Esophagus squamous epithelium (tissue), 5 donors: ENCODE measurements at regions not wholly inside any gene's neighbourhood (a gene's known extent, or its start where the extent isn't known, plus 50 kb on each side); places are given as distances from the start of the nearest gene placed in this dataset.

Experiments used
- DNase-seq: peaks from one replicate; lab custom pipeline; 2025; lab: John Stamatoyannopoulos, UW
- H3K27ac ChIP-seq, 4 donors: fragments of 200-600 bp; sonication (generic); one replicate each; pipeline ENCODE4 v1.5.1; 2016 to 2019; ENCODE audit warnings: mild to moderate bottlenecking in 1 of 4
- H3K27me3 ChIP-seq, 4 donors: fragments of 200-600 bp; sonication (generic); 1 replicate in 3 of 4; 2 replicates in 1 of 4; pipeline versions ENCODE4 v1.5.1 to v1.6.0; 2017 to 2021; ENCODE audit warnings: antibody characterized with exemption in 1 of 4
- H3K36me3 ChIP-seq, 3 donors: fragments of 200-600 bp; sonication (generic); one replicate each; pipeline ENCODE4 v1.5.1; 2016 to 2019
- H3K4me1 ChIP-seq, 3 donors: fragments of 200-600 bp; sonication (generic); one replicate each; pipeline ENCODE4 v1.5.1; 2017 to 2019
- H3K4me3 ChIP-seq, 4 donors: fragments of 200-600 bp; sonication (generic); 1 replicate in 3 of 4; 2 replicates in 1 of 4; pipeline ENCODE4 v1.5.1; 2016 to 2019; ENCODE audit warnings: mild to moderate bottlenecking in 2 of 4, moderate library complexity in 1 of 4
- H3K9me3 ChIP-seq, 3 donors: fragments of 200-600 bp; sonication (generic); one replicate each; pipeline ENCODE4 v1.5.1; 2016 to 2019
- POLR2A ChIP-seq, 4 donors: fragments of 450-650 bp; IDR thresholded peaks; one replicate each; pipeline ENCODE4 v1.6.1; 2017; ENCODE audit warnings: antibody characterized with exemption in 4 of 4, mild to moderate bottlenecking in 4 of 4, moderate library complexity in 3 of 4
- WGBS, 2 donors: methylation state at CpG; one replicate each; pipeline ENCODE4 v1.1.5; 2018; 5-methylcytosine and 5-hydroxymethylcytosine counted together
- intact Hi-C: fragments of 100-400 bp; cut with DNase I; formaldehyde crosslinking; loops from one replicate; pipeline ENCODE4 v1.15.0; 2022
- TF ChIP-seq, protein P1 (sequence below), 6 experiments: fragments of 450-650 bp in 4 of 6; fragments of 200-600 bp in 2 of 6; sonication (generic) in 2 of 6; IDR thresholded peaks; one replicate each; pipeline ENCODE4 v1.5.1; 2016 to 2019; ENCODE audit warnings: antibody characterized with exemption in 6 of 6, mild to moderate bottlenecking in 4 of 6, moderate library complexity in 4 of 6
- donor health status: DM: yes; HTN: yes; CAD: no.

DNA sequence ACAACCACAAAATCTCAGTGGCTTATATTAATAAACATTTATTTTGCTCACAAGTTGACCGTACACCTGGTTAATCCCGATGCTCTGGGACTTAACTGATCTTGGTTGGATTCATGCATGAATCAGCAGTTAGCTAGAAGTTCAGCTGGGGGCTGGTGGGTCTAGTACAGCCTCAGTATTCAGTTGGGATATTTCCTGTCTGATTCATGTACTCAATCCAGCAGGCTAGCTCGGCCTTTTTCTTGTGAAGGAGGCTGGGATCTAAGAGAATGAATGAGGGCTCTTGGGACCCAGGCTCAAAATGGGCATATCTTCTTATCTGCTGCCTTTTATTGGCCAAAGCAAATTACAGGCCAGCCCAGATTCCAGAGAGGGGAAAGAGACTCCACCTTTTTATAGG, 178.8 kb downstream of the KCTD12 start:
- peaks cover 7 to 29% (median 7%) of the 10 kb centered on the region in 3 donors for H3K4me1 ChIP-seq
- WGBS, 2 donors: 94 to 100% methylated on average over 2 to 3 of the region's 3 CpGs
- H3K27me3 ChIP-seq: no peaks in the 10 kb centered on the region
- no peaks in the 10 kb centered on the region for H3K36me3 ChIP-seq
- no peak for TF ChIP-seq POLR2A (IDR thresholded peaks at IDR 0.05)
- TF ChIP-seq, protein P1, sequence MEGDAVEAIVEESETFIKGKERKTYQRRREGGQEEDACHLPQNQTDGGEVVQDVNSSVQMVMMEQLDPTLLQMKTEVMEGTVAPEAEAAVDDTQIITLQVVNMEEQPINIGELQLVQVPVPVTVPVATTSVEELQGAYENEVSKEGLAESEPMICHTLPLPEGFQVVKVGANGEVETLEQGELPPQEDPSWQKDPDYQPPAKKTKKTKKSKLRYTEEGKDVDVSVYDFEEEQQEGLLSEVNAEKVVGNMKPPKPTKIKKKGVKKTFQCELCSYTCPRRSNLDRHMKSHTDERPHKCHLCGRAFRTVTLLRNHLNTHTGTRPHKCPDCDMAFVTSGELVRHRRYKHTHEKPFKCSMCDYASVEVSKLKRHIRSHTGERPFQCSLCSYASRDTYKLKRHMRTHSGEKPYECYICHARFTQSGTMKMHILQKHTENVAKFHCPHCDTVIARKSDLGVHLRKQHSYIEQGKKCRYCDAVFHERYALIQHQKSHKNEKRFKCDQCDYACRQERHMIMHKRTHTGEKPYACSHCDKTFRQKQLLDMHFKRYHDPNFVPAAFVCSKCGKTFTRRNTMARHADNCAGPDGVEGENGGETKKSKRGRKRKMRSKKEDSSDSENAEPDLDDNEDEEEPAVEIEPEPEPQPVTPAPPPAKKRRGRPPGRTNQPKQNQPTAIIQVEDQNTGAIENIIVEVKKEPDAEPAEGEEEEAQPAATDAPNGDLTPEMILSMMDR (IDR thresholded peaks at IDR 0.05): no peak
- no peak overlapping the region for H3K27ac ChIP-seq
- no peaks in the 10 kb centered on the region for H3K9me3 ChIP-seq
- intact Hi-C loops: no loop called here
- DNase-seq: no peak
- no peak overlapping the region for H3K4me3 ChIP-seq

DNA sequence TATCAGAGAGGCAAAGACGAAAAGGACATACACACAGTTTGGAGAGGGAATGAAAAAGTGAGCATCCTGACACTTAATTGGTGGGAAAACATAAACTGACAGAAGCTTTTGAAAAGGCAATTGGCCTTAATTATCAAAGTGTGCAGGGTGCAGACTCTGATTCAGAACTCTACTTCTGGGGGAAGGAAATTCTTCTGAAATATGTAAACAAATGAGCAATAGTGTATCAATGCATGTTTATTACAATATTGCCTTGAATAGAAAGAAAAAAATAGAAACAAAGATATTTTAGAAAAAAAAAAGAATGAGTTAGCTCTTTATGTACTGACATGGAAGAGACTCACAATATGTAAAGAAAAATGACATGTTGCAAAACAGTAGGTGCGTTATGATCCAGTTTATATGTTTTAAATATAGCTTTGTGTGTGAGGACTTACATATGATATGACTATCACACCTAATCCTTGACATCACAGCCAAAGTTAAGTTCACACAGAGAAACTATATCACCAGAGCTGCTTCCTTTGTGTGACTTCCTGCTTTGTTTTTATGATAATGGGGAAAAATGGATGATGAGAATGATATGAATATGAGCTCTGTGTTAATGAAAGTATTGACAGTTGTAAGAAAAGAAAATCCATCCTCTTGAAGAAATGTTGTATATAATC, 182.4 kb downstream of the KCTD12 start:
- H3K36me3 ChIP-seq: no peaks in the 10 kb centered on the region
- H3K27ac ChIP-seq: no peak overlapping the region
- TF ChIP-seq, protein P1 (IDR thresholded peaks at IDR 0.05): no peak
- TF ChIP-seq POLR2A (IDR thresholded peaks at IDR 0.05): no peak
- no peaks in the 10 kb centered on the region for H3K4me1 ChIP-seq
- DNase-seq: no peak
- no peaks in the 10 kb centered on the region for H3K9me3 ChIP-seq
- WGBS, 2 donors: 64 to 77% methylated on average over 2 of the region's 2 CpGs
- no peaks in the 10 kb centered on the region for H3K27me3 ChIP-seq
- intact Hi-C loops: no loop called here
- H3K4me3 ChIP-seq: no peak overlapping the region

DNA sequence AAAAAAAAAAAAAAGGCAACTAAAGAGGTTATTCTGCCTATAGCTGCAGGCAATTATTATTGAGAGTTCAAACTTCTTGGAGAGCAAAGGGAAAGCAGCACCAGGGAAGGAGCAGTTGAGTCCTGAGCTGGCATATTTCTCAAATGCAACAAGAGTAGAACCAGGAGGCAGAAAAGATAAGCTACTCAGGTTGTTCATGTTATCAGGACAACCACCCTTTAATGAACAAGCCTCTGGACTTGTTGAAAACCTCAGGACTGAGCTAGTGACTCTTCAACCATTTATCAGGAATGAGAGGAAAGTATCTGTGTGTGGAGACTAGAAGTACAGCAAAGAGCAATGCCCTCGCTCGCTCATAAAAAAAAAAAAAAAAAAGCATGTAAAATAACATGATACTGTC, 183.0 kb downstream of the KCTD12 start:
- H3K36me3 ChIP-seq: no peaks in the 10 kb centered on the region
- H3K9me3 ChIP-seq: no peaks in the 10 kb centered on the region
- no peaks in the 10 kb centered on the region for H3K4me1 ChIP-seq
- no peak for DNase-seq
- H3K27ac ChIP-seq: no peak overlapping the region
- H3K27me3 ChIP-seq: no peaks in the 10 kb centered on the region
- 95 to 100% methylated on average over 2 of the region's 2 CpGs for WGBS, 2 donors
- H3K4me3 ChIP-seq: no peak overlapping the region
- TF ChIP-seq POLR2A (IDR thresholded peaks at IDR 0.05): no peak
- TF ChIP-seq, protein P1 (IDR thresholded peaks at IDR 0.05): no peak
- intact Hi-C loops: no loop called here

DNA sequence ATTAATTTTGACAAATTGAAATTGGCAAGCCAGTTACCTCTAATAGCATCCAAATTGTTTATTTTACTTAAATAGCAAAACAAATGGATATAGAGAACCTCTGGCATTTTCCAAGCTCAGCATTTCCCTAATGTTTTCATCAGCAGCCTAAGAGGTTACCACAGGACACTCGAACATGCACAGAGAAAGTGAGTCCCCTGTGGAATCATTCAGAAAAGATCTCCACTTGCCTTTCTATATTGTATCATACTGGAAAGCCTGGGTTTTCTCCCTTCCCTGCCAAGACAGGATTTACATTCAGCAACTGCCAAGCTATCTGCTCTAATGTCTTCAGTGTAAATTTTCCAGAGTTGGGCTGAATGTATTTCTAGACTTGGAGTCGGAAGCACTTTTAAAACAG, 188.9 kb downstream of the KCTD12 start:
- H3K9me3 ChIP-seq: no peaks in the 10 kb centered on the region
- TF ChIP-seq, protein P1 (IDR thresholded peaks at IDR 0.05): no peak
- no peak for TF ChIP-seq POLR2A (IDR thresholded peaks at IDR 0.05)
- no peak for DNase-seq
- H3K36me3 ChIP-seq: no peaks in the 10 kb centered on the region
- no peak overlapping the region for H3K27ac ChIP-seq
- H3K27me3 ChIP-seq: no peaks in the 10 kb centered on the region
- 24 to 48% methylated on average over 2 of the region's 2 CpGs for WGBS, 2 donors
- H3K4me1 ChIP-seq: peaks cover 0 to 3% (median 0%) of the 10 kb centered on the region in 3 donors
- no peak overlapping the region for H3K4me3 ChIP-seq
- intact Hi-C loops: no loop called here

DNA sequence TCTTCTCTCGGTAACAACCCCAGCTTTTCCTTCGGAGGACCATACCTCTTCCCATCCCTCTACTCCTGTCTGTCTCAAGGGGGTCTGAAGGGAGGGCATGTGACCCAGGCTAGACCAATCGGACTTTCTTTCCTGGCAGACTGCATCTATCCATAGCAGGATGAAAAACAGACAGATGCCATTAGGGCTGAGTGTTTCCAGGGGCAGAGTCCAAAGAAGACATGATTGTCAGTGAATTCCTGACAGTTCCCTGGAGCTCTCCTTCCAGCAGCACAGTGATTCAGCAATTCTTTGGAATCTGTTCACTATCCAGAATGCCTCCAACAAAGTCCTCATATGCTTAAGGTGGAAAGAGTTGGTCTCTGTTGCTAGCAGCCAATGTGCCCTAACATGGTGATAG, 189.8 kb downstream of the KCTD12 start:
- H3K27ac ChIP-seq: no peak overlapping the region
- no peak overlapping the region for H3K4me3 ChIP-seq
- H3K9me3 ChIP-seq: no peaks in the 10 kb centered on the region
- H3K36me3 ChIP-seq: no peaks in the 10 kb centered on the region
- peaks cover 0 to 3% (median 0%) of the 10 kb centered on the region in 3 donors for H3K4me1 ChIP-seq
- no peak for DNase-seq
- 85 to 95% methylated on average over 3 of the region's 3 CpGs for WGBS, 2 donors
- H3K27me3 ChIP-seq: no peaks in the 10 kb centered on the region
- intact Hi-C loops: no loop called here
- TF ChIP-seq, protein P1 (IDR thresholded peaks at IDR 0.05): no peak
- no peak for TF ChIP-seq POLR2A (IDR thresholded peaks at IDR 0.05)
